GM21529 (cell line): ENCODE measurements at regions not wholly inside any gene's neighbourhood (a gene's known extent, or its start where the extent isn't known, plus 50 kb on each side); places are given as distances from the start of the nearest gene placed in this dataset.
"Not testable (repeated sequence)": the region's sequence is repeated elsewhere in the genome, so short reads cannot be mapped to it uniquely, and the experiment has no call there.

ENCODE experiments used
- ATAC-seq: cut with Tn5 transposase; IDR thresholded peaks from one replicate; pipeline ENCODE4 v1.9.1; 2021; ENCODE audit not compliant: unreplicated experiment

- ATAC-seq, result no peak
Observed at GRCh38 chr17:71057448-71057847, 888.1 kb downstream of the KCNJ2 start.

- no peak for ATAC-seq
Observed at GRCh38 chr17:71057938-71058337, 888.6 kb downstream of the KCNJ2 start.

- no peak for ATAC-seq
Observed at GRCh38 chr17:71063127-71063526, 893.8 kb downstream of the KCNJ2 start.

- no peak for ATAC-seq
Observed at GRCh38 chr17:71063559-71063958, 894.2 kb downstream of the KCNJ2 start.

GRCh38 chr17:71067669-71068407, 898.5 kb downstream of the KCNJ2 start:
- no peak for ATAC-seq

GRCh38 chr17:71068408-71068750, 899.0 kb downstream of the KCNJ2 start:
- ATAC-seq, result no peak

GRCh38 chr17:71071041-71071440, 901.7 kb downstream of the KCNJ2 start:
- no peak for ATAC-seq

GRCh38 chr17:71071837-71072236, 902.5 kb downstream of the KCNJ2 start:
- no peak for ATAC-seq

- ATAC-seq, result no peak
Observed at GRCh38 chr17:71080937-71081336, 911.6 kb downstream of the KCNJ2 start.

- ATAC-seq, result no peak
Observed at GRCh38 chr17:71081666-71082065, 912.3 kb downstream of the KCNJ2 start.

- no peak for ATAC-seq
Observed at GRCh38 chr17:71084219-71084618, 914.9 kb downstream of the KCNJ2 start.

GRCh38 chr17:71084838-71085237, 915.5 kb downstream of the KCNJ2 start:
- ATAC-seq, result no peak

GRCh38 chr17:71085238-71086033, 916.1 kb downstream of the KCNJ2 start:
- ATAC-seq, result no peak

GRCh38 chr17:71089431-71089830, 920.1 kb downstream of the KCNJ2 start:
- ATAC-seq, result no peak

- ATAC-seq, result no peak
Observed at GRCh38 chr17:71098071-71098470, 928.7 kb downstream of the KCNJ2 start.

- ATAC-seq, result no peak
Observed at GRCh38 chr17:71099003-71099714, 929.8 kb downstream of the KCNJ2 start.

GRCh38 chr17:71102777-71103176, 933.4 kb downstream of the KCNJ2 start:
- no peak for ATAC-seq

GRCh38 chr17:71104225-71104624, 934.9 kb downstream of the KCNJ2 start:
- no peak for ATAC-seq

- ATAC-seq, result not testable (repeated sequence)
Observed at GRCh38 chr17:71106056-71106455, 936.7 kb downstream of the KCNJ2 start.

GRCh38 chr17:71107136-71107535, 937.8 kb downstream of the KCNJ2 start:
- no peak for ATAC-seq

- no peak for ATAC-seq
Observed at GRCh38 chr17:71109697-71110096, 940.4 kb downstream of the KCNJ2 start.

GRCh38 chr17:71110326-71110725, 941.0 kb downstream of the KCNJ2 start:
- ATAC-seq, result no peak
